Effector CD8-positive, alpha-beta T cell (primary cell): ENCODE measurements at regions not wholly inside any gene's neighbourhood (a gene's known extent, or its start where the extent isn't known, plus 50 kb on each side); places are given as distances from the start of the nearest gene placed in this dataset.

ENCODE experiments used
- DNase-seq: peaks from one replicate; lab custom pipeline; 2025; lab: John Stamatoyannopoulos, UW

- DNase-seq, result no peak
Observed at GRCh38 chr9:129400971-129401622, 219.8 kb downstream of the C9orf50 start.

DNA sequence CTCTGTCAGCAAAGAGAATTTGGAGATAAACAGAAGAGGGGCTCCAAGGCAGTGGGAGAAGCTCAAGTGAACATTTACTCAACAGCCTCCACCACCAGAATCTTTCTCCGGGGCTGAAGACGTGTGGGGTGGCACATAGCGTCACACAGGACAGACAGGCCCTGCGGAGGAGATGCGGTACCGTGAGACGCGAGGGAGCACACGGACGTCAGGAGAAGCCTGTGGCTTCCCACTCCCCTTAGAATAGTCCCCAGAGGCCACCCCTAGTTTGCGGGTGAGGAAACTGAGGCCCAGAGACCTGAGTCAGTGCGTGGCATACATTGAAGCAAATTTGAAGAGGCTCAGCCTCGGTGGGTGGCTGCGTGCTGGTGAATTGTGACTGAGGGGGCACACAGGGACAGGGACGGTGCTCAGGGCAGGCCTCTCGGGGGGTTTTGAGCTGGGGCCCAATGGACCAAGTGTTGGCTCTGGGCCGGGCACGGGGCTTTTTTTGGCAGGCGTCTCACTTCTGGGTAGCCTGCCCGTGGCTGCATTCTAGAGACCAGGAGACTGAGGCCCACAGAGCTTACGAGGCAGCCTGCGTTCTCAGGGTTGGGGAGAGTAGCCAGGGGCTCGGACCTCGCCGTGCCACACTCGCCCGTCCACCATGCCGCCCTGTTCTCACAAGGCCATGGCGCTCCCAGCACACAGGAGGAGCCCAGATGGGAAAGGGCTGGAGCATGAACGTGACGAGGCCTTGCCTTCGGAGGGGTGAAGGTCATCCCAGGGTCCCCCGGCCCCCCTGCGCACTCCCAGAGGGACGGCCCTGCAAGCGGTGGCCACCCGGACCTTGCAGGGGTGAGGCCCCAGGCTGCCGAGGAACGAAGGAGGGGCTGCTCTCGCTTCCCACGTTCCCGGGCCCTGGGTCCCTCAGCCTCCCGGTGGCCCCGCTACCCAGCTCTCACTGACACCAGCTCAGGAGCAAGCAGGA, 220.6 kb downstream of the C9orf50 start:
- DNase-seq, result no peak

- DNase-seq, result no peak
Observed at GRCh38 chr9:129399634-129399990, 221.3 kb downstream of the C9orf50 start.

GRCh38 chr9:129398961-129399633, 221.0 kb upstream of the IER5L start:
- DNase-seq, result no peak

GRCh38 chr9:129398101-129398960, 220.3 kb upstream of the IER5L start:
- no peak for DNase-seq

DNA sequence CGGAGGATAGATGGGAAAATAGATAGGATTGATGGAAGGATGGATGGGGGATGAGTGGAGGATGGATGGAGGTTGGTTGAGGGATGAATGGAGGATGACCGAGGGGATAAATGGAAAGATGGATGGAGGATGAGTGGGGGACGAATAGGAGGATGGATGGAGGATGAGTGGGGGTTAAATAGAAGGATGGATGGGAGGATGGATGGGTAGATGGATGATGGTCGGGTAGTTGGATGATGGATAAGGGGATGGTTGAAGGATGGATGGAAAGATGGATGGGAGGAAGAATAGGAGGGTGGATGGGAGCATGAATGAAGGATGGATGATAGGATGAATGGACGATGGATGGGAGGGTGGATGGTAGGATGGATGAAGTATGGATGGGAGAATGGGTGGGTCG, 219.3 kb upstream of the IER5L start:
- DNase-seq, result no peak

GRCh38 chr9:129396365-129396708, 218.3 kb upstream of the IER5L start:
- no peak for DNase-seq

- DNase-seq, result no peak
Observed at GRCh38 chr9:129395633-129396364, 217.7 kb upstream of the IER5L start.

- DNase-seq, result no peak
Observed at GRCh38 chr9:129394886-129395279, 216.8 kb upstream of the IER5L start.

DNA sequence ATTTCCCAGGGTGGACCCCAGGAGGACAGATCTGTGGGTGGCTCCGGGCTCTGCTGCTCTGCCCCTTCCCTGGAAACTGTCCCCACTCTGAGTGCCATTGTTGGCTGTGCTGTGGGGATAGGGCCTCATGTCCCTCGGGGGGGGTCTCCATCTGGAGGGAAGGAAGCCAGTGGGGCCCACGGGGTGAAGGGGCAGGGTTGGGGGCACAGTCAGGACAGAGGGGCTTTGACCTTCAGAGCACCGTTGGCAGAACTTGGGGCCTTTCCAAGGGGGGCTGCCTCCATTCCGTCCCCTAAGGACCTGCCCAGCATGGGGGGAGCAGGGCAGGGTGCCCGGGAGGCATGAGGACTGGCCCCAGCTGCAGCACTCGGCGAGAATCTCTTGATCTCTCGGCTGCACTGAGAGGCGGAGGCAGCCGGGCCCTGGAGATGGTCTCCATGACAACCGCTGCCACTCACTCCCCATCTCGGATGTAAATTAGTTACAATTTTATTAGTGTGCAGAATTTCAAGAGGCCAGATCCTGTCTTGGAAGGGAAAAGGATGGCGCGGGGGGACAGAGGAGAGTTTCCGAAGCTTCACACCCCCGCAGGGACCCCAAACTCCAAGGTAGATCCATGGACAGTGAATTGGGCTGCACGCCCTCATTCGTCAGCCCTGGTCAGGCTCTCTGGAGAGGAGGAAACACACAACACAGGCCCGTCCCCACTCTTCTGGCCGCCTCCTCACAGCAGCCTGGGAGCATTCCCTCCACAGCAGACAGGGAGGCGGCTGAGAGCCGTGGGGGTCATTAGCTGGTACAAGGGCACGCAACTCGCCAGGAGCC, 216.2 kb upstream of the IER5L start:
- DNase-seq, result no peak

- DNase-seq, result no peak
Observed at GRCh38 chr9:129393064-129393463, 215.0 kb upstream of the IER5L start.

DNA sequence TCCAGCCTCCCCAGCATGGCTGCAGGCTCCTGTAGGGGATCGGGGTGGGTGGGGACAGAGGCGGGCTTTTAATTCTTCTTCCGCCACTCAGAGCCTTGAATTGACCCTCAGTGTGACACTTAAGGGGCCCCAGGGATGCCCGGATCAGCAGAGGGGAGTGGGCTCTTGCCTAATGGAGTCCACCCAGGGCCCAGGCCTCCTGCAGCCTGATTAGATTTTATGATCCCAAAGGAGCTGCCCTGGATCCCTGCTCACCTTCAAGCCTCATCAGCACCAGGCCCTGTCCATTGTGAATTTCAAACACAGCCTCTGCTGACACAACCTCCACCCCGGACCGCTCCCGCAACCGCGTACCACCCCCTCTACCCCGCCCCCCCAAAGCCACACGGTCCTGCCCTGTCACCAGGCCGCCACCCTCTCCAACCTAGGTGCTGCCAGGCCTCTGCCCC, 214.1 kb upstream of the IER5L start:
- no peak for DNase-seq

- no peak for DNase-seq
Observed at GRCh38 chr9:129391221-129391661, 213.2 kb upstream of the IER5L start.

- no peak for DNase-seq
Observed at GRCh38 chr9:129390541-129390940, 212.5 kb upstream of the IER5L start.

GRCh38 chr9:129387822-129388221, 209.8 kb upstream of the IER5L start:
- no peak for DNase-seq

DNA sequence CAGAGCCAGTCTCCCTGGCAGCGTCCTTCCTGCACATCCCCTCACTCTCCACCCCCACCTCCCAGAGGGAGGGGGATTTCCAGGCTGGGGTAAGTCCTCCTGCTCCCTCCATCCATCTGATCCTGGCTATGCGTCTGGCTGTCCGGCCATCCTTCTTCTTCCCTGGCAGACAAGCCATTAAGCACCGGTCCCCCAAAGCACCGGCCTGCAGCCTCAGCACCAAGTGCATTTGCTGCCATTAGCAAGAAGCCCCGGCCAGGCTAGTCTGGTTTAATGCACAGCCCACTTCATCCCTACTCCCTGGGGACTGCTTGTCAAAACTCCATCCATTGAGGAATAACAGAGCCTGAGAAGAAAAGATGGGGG, 208.7 kb upstream of the IER5L start:
- no peak for DNase-seq

DNA sequence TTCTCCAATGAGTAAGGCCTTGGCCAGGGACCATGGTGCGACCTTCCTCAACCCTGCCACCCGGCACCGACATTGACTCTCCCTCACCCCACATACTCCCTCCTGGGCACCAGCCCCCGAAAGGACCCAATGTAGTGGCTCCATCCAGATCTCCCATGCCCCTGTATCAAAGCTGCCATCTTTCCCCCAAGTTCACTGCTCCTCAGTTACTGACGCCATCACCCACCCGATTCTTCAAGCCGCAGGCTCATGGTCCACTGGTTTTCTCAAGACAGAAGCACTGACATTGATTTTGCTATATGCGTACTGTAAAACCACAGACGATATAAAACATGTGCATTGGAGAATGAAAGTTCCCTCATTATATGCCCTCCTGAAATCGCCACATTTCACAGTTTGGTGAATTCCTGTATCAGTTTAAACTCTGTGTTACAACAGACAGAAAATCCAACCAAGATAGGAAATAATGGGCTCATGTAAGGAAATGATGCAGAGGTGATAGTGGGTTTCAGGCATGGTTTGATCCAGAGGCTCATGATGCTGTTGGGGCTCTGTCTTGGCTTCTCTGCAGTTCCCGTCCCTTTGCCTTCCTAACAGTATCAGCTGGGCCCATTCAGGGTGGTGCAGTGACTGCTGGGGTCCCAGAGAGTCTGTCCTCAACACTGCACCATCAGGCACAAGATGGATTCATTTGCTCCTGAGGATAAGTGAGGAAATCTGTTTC, 207.3 kb upstream of the IER5L start:
- no peak for DNase-seq

DNA sequence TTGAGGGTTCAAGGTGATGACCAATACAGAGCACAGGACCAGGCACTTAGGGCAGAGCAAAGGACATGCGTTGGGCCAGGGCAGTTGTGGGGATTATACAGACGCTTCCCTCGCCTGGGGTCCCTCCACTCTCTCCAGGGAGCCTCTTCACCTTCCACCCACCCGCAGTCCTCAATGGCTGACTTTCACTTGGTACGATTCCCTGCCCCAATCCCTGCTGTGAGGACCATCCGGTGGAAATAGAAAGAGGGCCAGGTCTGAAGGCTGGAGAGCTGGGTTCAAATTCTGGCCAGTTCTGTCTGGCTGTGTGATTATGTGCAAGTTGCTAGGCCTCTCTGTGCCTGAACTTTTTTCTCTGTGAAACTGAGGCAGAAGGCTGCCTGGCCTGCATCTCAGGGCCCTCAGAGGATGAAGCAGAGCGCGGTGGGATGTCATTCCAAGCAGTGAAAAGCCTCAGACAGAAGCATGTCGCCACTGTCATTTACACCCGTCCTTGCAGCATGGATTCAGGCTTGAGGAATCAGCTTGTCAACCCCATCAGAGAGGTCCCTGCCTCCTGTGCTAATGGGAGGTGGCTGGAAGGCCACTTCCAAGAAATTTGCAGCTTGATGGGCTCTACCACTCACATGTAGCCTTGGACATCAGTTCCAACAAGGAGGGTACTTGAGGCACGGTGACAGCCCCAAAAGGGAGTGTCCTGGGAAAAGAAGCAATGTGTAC, 206.6 kb upstream of the IER5L start:
- DNase-seq, result no peak
